D721Med (cell line): ENCODE measurements at regions not wholly inside any gene's neighbourhood (a gene's known extent, or its start where the extent isn't known, plus 50 kb on each side); places are given as distances from the start of the nearest gene placed in this dataset.
"Not testable (repeated sequence)": the region's sequence is repeated elsewhere in the genome, so short reads cannot be mapped to it uniquely, and the experiment has no call there.

Experiments used
- DNase-seq: peaks from one replicate; pipeline ENCODE4 v3.0.0; 2011; ENCODE audit warnings: low spot score; ENCODE audit not compliant: insufficient read length
- FAIRE-seq: peaks from 2 replicates; lab custom pipeline; 2011; peaks lifted over from hg19 to GRCh38; lab: Jason Lieb, UNC
- TF ChIP-seq, protein P1 (sequence below): IDR thresholded peaks from 2 replicates; pipeline ENCODE4 v1.5.1; 2012; ENCODE audit warnings: mild to moderate bottlenecking, control low read depth; ENCODE audit not compliant: insufficient read depth; ENCODE audit errors: missing control alignments

DNA sequence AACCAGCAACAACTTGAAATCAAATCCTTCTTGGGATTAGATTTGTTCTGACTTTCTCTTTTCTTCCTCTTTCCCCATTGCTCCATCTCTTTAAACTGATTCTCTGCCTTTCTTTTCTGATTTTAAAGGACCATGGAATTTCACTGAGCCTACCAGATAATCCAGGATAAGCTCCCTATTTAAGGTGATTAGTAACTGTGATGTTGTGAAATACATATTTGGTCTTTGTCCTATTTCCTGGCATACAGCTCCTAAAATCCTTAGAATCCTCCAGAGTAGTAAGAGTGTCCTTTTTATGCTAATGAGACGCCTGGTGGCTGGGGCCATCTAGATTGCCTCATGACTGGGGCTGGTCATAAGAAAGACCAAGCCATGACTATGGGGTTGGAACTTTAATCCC is 236.9 kb downstream of the USP25 start:
- peak; percentile 92 for FAIRE-seq
- DNase-seq, result no peak
- TF ChIP-seq, protein P1, sequence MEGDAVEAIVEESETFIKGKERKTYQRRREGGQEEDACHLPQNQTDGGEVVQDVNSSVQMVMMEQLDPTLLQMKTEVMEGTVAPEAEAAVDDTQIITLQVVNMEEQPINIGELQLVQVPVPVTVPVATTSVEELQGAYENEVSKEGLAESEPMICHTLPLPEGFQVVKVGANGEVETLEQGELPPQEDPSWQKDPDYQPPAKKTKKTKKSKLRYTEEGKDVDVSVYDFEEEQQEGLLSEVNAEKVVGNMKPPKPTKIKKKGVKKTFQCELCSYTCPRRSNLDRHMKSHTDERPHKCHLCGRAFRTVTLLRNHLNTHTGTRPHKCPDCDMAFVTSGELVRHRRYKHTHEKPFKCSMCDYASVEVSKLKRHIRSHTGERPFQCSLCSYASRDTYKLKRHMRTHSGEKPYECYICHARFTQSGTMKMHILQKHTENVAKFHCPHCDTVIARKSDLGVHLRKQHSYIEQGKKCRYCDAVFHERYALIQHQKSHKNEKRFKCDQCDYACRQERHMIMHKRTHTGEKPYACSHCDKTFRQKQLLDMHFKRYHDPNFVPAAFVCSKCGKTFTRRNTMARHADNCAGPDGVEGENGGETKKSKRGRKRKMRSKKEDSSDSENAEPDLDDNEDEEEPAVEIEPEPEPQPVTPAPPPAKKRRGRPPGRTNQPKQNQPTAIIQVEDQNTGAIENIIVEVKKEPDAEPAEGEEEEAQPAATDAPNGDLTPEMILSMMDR, result no peak

DNA sequence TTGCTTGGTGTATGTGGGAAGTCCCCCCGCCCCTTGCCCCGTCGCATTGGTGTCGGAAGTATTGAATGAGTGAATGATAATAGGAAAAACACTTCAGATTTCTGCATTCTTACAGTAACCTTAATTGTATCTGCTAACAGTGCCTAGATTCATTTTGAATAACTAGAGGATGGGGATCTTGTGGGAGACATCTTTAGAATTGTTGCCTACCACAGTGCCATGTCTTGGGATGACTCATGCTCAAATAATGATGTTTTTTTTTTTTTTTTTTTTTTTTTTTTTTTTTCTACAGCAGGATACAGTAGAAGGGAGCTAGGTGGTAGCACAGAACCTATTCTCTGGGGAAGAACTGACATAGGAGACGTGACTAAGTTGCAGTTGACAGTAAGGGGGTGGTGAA is 237.9 kb downstream of the USP25 start:
- no peak for DNase-seq
- FAIRE-seq, result no peak
- TF ChIP-seq, protein P1, result no peak

- TF ChIP-seq, protein P1, result no peak
- FAIRE-seq (no peak), DNase-seq (no peak)
Observed at GRCh38 chr21:15968776-15969310, 239.1 kb downstream of the USP25 start.

GRCh38 chr21:15976807-15977206 is 247.0 kb downstream of the USP25 start:
- TF ChIP-seq, protein P1, result peak; percentile 60
- FAIRE-seq (no peak), DNase-seq (no peak)

DNA sequence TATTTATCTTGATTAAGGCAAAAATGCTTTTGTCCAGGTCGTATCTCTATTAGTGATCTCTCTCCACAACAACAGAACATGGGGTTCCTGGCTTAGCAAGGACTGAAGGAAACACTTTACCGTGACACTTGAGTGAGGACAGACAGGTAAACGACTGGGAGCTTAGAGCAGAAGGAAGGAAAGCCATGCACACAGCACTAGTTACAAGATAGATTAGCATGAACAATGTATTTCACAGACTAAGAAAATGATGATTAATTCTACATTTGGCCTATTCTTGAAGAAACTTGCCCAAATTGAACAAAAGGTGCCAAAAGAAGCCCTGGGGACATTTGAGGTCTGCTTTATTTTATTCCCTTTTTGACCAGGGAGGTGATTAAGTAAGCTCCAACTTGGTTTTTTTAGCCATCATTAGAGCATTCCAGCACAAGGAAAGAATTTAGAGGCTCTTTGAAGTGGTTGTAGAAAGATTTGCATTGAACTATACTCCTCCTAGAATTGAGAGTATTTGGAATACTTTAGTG is 248.5 kb downstream of the USP25 start:
- no peak for DNase-seq
- FAIRE-seq, result no peak
- TF ChIP-seq, protein P1, result no peak

- DNase-seq, FAIRE-seq: not testable (repeated sequence)
Observed at GRCh38 chr21:15979493-15979892, 249.7 kb downstream of the USP25 start.

- no peak for DNase-seq
- TF ChIP-seq, protein P1, result no peak
Observed at GRCh38 chr21:15986277-15986676, 256.5 kb downstream of the USP25 start.

More at GRCh38 chr21:15986277-15986676, 256.5 kb downstream of the USP25 start:
- FAIRE-seq, result peak; percentile 61
